ENCODE measurements at regions not wholly inside any gene's neighbourhood (a gene's known extent, or its start where the extent isn't known, plus 50 kb on each side); places are given as distances from the start of the nearest gene placed in this dataset.

- peaks cover 4% of the 10 kb centered on the region for H3K4me1 Mint-ChIP-seq (ENCODE audit: low read depth)
- H3K27ac Mint-ChIP-seq: no peak overlapping the region
- H3K27me3 Mint-ChIP-seq (ENCODE audit: low read depth): peaks cover 21% of the 10 kb centered on the region
- intact Hi-C loops (cut with micrococcal nuclease): no loop called here
- H3K9me3 Mint-ChIP-seq: no peaks in the 10 kb centered on the region
- H3K4me3 Mint-ChIP-seq (ENCODE audit: low read depth): no peak overlapping the region
- H3K36me3 Mint-ChIP-seq (ENCODE audit: low read depth): no peaks in the 10 kb centered on the region
- DNase-seq (ENCODE audit: low spot score): no peak
Measured at GRCh38 chr7:106393564-106394251, 108.9 kb upstream of the NAMPT start.

- intact Hi-C loops (cut with micrococcal nuclease): no loop called here
- H3K27me3 Mint-ChIP-seq (ENCODE audit: low read depth): peaks cover 21% of the 10 kb centered on the region
- no peak overlapping the region for H3K4me3 Mint-ChIP-seq (ENCODE audit: low read depth)
Measured at GRCh38 chr7:106392590-106392989, 107.8 kb upstream of the NAMPT start.

GRCh38 chr7:106392144-106392543, 107.4 kb upstream of the NAMPT start:
- intact Hi-C loops (cut with micrococcal nuclease): no loop called here
- H3K4me3 Mint-ChIP-seq (ENCODE audit: low read depth): no peak overlapping the region
- peaks cover 4% of the 10 kb centered on the region for H3K4me1 Mint-ChIP-seq (ENCODE audit: low read depth)
- DNase-seq (ENCODE audit: low spot score): no peak
- no peaks in the 10 kb centered on the region for H3K36me3 Mint-ChIP-seq (ENCODE audit: low read depth)
- peaks cover 18% of the 10 kb centered on the region for H3K27me3 Mint-ChIP-seq (ENCODE audit: low read depth)
- no peak overlapping the region for H3K27ac Mint-ChIP-seq
- H3K9me3 Mint-ChIP-seq: no peaks in the 10 kb centered on the region

More at GRCh38 chr7:106392590-106392989, 107.8 kb upstream of the NAMPT start:
- H3K36me3 Mint-ChIP-seq (ENCODE audit: low read depth): no peaks in the 10 kb centered on the region
- H3K27ac Mint-ChIP-seq: no peak overlapping the region
- no peaks in the 10 kb centered on the region for H3K9me3 Mint-ChIP-seq
- peaks cover 4% of the 10 kb centered on the region for H3K4me1 Mint-ChIP-seq (ENCODE audit: low read depth)
- no peak for DNase-seq (ENCODE audit: low spot score)

- H3K4me3 Mint-ChIP-seq (ENCODE audit: low read depth): no peak overlapping the region
Measured at GRCh38 chr7:106386958-106387357, 102.2 kb upstream of the NAMPT start.

GRCh38 chr7:106384373-106384772, 99.6 kb upstream of the NAMPT start:
- no peak overlapping the region for H3K4me3 Mint-ChIP-seq (ENCODE audit: low read depth)
- no peaks in the 10 kb centered on the region for H3K9me3 Mint-ChIP-seq
- no peaks in the 10 kb centered on the region for H3K27me3 Mint-ChIP-seq (ENCODE audit: low read depth)
- intact Hi-C loops (cut with micrococcal nuclease): no loop called here
- no peak for DNase-seq (ENCODE audit: low spot score)
- H3K27ac Mint-ChIP-seq: no peak overlapping the region
- H3K4me1 Mint-ChIP-seq (ENCODE audit: low read depth): peaks cover 6% of the 10 kb centered on the region
- H3K36me3 Mint-ChIP-seq (ENCODE audit: low read depth): no peaks in the 10 kb centered on the region

More at GRCh38 chr7:106386958-106387357, 102.2 kb upstream of the NAMPT start:
- intact Hi-C loops (cut with micrococcal nuclease): no loop called here
- no peak for DNase-seq (ENCODE audit: low spot score)
- Mint-ChIP-seq H3K36me3 (ENCODE audit: low read depth) (no peaks in the 10 kb centered on the region), H3K27me3 (ENCODE audit: low read depth) (peaks cover 2% of the 10 kb centered on the region), H3K27ac (no peak overlapping the region), H3K9me3 (no peaks in the 10 kb centered on the region), H3K4me1 (ENCODE audit: low read depth) (no peaks in the 10 kb centered on the region)

- intact Hi-C loops (cut with micrococcal nuclease): no loop called here
- Mint-ChIP-seq H3K4me3 (ENCODE audit: low read depth) (no peak overlapping the region), H3K27me3 (ENCODE audit: low read depth) (no peaks in the 10 kb centered on the region), H3K27ac (no peak overlapping the region), H3K36me3 (ENCODE audit: low read depth) (no peaks in the 10 kb centered on the region), H3K9me3 (no peaks in the 10 kb centered on the region), H3K4me1 (ENCODE audit: low read depth) (peaks cover 9% of the 10 kb centered on the region)
- DNase-seq (ENCODE audit: low spot score): no peak
Measured at GRCh38 chr7:106382929-106383328, 98.1 kb upstream of the NAMPT start.

GRCh38 chr7:106382129-106382528, 97.3 kb upstream of the NAMPT start:
- Mint-ChIP-seq H3K4me3 (ENCODE audit: low read depth) (no peak overlapping the region), H3K36me3 (ENCODE audit: low read depth) (no peaks in the 10 kb centered on the region), H3K4me1 (ENCODE audit: low read depth) (peaks cover 16% of the 10 kb centered on the region), H3K27ac (no peak overlapping the region), H3K9me3 (no peaks in the 10 kb centered on the region), H3K27me3 (ENCODE audit: low read depth) (no peaks in the 10 kb centered on the region)
- intact Hi-C loops (cut with micrococcal nuclease): no loop called here
- no peak for DNase-seq (ENCODE audit: low spot score)

- Mint-ChIP-seq H3K36me3 (ENCODE audit: low read depth) (no peaks in the 10 kb centered on the region), H3K27ac (no peak overlapping the region), H3K4me1 (ENCODE audit: low read depth) (peaks cover 16% of the 10 kb centered on the region), H3K9me3 (no peaks in the 10 kb centered on the region), H3K4me3 (ENCODE audit: low read depth) (no peak overlapping the region), H3K27me3 (ENCODE audit: low read depth) (no peaks in the 10 kb centered on the region)
- intact Hi-C loops (cut with micrococcal nuclease): no loop called here
- DNase-seq (ENCODE audit: low spot score): no peak
Measured at GRCh38 chr7:106381252-106381651, 96.5 kb upstream of the NAMPT start.

- intact Hi-C loops (cut with micrococcal nuclease): no loop called here
- H3K4me1 Mint-ChIP-seq (ENCODE audit: low read depth): peaks cover 16% of the 10 kb centered on the region
- H3K4me3 Mint-ChIP-seq (ENCODE audit: low read depth): no peak overlapping the region
- DNase-seq (ENCODE audit: low spot score): no peak
- H3K27ac Mint-ChIP-seq: no peak overlapping the region
- no peaks in the 10 kb centered on the region for H3K36me3 Mint-ChIP-seq (ENCODE audit: low read depth)
- H3K9me3 Mint-ChIP-seq: no peaks in the 10 kb centered on the region
- no peaks in the 10 kb centered on the region for H3K27me3 Mint-ChIP-seq (ENCODE audit: low read depth)
Measured at GRCh38 chr7:106377847-106378361, 93.1 kb upstream of the NAMPT start.

- no peaks in the 10 kb centered on the region for H3K36me3 Mint-ChIP-seq (ENCODE audit: low read depth)
- DNase-seq (ENCODE audit: low spot score): no peak
- no peaks in the 10 kb centered on the region for H3K27me3 Mint-ChIP-seq (ENCODE audit: low read depth)
- no peak overlapping the region for H3K4me3 Mint-ChIP-seq (ENCODE audit: low read depth)
- no peak overlapping the region for H3K27ac Mint-ChIP-seq
- intact Hi-C loops (cut with micrococcal nuclease): no loop called here
- peaks cover 11% of the 10 kb centered on the region for H3K4me1 Mint-ChIP-seq (ENCODE audit: low read depth)
- no peaks in the 10 kb centered on the region for H3K9me3 Mint-ChIP-seq
Measured at GRCh38 chr7:106376026-106376799, 91.4 kb upstream of the NAMPT start.

- H3K4me3 Mint-ChIP-seq (ENCODE audit: low read depth): no peak overlapping the region
- no peak for DNase-seq (ENCODE audit: low spot score)
- no peaks in the 10 kb centered on the region for H3K27me3 Mint-ChIP-seq (ENCODE audit: low read depth)
- H3K36me3 Mint-ChIP-seq (ENCODE audit: low read depth): no peaks in the 10 kb centered on the region
- H3K9me3 Mint-ChIP-seq: no peaks in the 10 kb centered on the region
- peaks cover 10% of the 10 kb centered on the region for H3K4me1 Mint-ChIP-seq (ENCODE audit: low read depth)
- intact Hi-C loops (cut with micrococcal nuclease): no loop called here
- H3K27ac Mint-ChIP-seq: no peak overlapping the region
Measured at GRCh38 chr7:106375499-106375898, 90.7 kb upstream of the NAMPT start.

- intact Hi-C loops (cut with micrococcal nuclease): no loop called here
- Mint-ChIP-seq H3K9me3 (no peaks in the 10 kb centered on the region), H3K36me3 (ENCODE audit: low read depth) (no peaks in the 10 kb centered on the region), H3K4me1 (ENCODE audit: low read depth) (peaks cover 14% of the 10 kb centered on the region), H3K27ac (no peak overlapping the region), H3K27me3 (ENCODE audit: low read depth) (no peaks in the 10 kb centered on the region), H3K4me3 (ENCODE audit: low read depth) (no peak overlapping the region)
- DNase-seq (ENCODE audit: low spot score): no peak
Measured at GRCh38 chr7:106374437-106374836, 89.7 kb upstream of the NAMPT start.

GRCh38 chr7:106372595-106373318, 88.0 kb upstream of the NAMPT start:
- no peak overlapping the region for H3K27ac Mint-ChIP-seq
- no peaks in the 10 kb centered on the region for H3K36me3 Mint-ChIP-seq (ENCODE audit: low read depth)
- intact Hi-C loops (cut with micrococcal nuclease): no loop called here
- no peak overlapping the region for H3K4me3 Mint-ChIP-seq (ENCODE audit: low read depth)
- DNase-seq (ENCODE audit: low spot score): no peak
- H3K27me3 Mint-ChIP-seq (ENCODE audit: low read depth): no peaks in the 10 kb centered on the region
- H3K9me3 Mint-ChIP-seq: no peaks in the 10 kb centered on the region
- H3K4me1 Mint-ChIP-seq (ENCODE audit: low read depth): peaks cover 17% of the 10 kb centered on the region
